Prostate gland (tissue), 2 donors: ENCODE measurements at regions not wholly inside any gene's neighbourhood (a gene's known extent, or its start where the extent isn't known, plus 50 kb on each side); places are given as distances from the start of the nearest gene placed in this dataset.

Experiments
- DNase-seq: peaks from one replicate; pipeline ENCODE4 v3.0.0-alpha.2; 2019; ENCODE audit warnings: low spot score
- H3K27ac ChIP-seq, 2 donors: fragments of 200-600 bp; sonication (generic); 2 replicates each; pipeline ENCODE4 v1.5.1; 2017 to 2019
- H3K27me3 ChIP-seq: fragments of 200-600 bp; sonication (generic); replicated peaks from 2 replicates; pipeline ENCODE4 v1.5.1; 2019; ENCODE audit not compliant: insufficient read depth
- H3K36me3 ChIP-seq, 2 donors: fragments of 200-600 bp; sonication (generic); 1 replicate in 1 of 2; 2 replicates in 1 of 2; pipeline versions ENCODE4 v1.5.1 to v1.8.1; 2017 to 2019
- H3K4me1 ChIP-seq: fragments of 200-600 bp; sonication (generic); replicated peaks from 2 replicates; pipeline ENCODE4 v1.5.1; 2019
- H3K4me3 ChIP-seq, 2 donors: fragments of 200-600 bp; sonication (generic); 2 replicates each; pipeline ENCODE4 v1.5.1; 2017 to 2019
- H3K9me3 ChIP-seq: fragments of 200-600 bp; sonication (generic); 2 replicates; pipeline ENCODE4 v1.5.1; 2017
- POLR2A ChIP-seq: fragments of 450-650 bp; IDR thresholded peaks from one replicate; pipeline ENCODE4 v1.6.1; 2016; ENCODE audit warnings: antibody characterized with exemption, mild to moderate bottlenecking
- POLR2AphosphoS5 ChIP-seq: sonication (generic); formaldehyde crosslinking; IDR thresholded peaks from one replicate; pipeline ENCODE4 v1.6.1; 2017; ENCODE audit warnings: antibody characterized with exemption
- WGBS: methylation state at CpG from one replicate; pipeline ENCODE4 v1.1.5; 2018; 5-methylcytosine and 5-hydroxymethylcytosine counted together
- intact Hi-C: fragments of 100-400 bp; cut with DNase I; formaldehyde crosslinking; loops from one replicate; pipeline ENCODE4 v1.14.2; 2022
- TF ChIP-seq, protein P1 (sequence below), 4 experiments: fragments of 200-600 bp in 2 of 4; fragments of 450-650 bp in 2 of 4; sonication (generic) in 2 of 4; IDR thresholded peaks; 1 replicate in 3 of 4; 2 replicates in 1 of 4; pipeline ENCODE4 v1.5.1; 2016 to 2019; ENCODE audit warnings: antibody characterized with exemption in 4 of 4, mild to moderate bottlenecking in 2 of 4, moderate library complexity in 2 of 4

GRCh38 chr2:145055651-145056050, 535.7 kb upstream of the ZEB2 start:
- no peak for DNase-seq
- no peak for TF ChIP-seq POLR2AphosphoS5
- TF ChIP-seq, protein P1, sequence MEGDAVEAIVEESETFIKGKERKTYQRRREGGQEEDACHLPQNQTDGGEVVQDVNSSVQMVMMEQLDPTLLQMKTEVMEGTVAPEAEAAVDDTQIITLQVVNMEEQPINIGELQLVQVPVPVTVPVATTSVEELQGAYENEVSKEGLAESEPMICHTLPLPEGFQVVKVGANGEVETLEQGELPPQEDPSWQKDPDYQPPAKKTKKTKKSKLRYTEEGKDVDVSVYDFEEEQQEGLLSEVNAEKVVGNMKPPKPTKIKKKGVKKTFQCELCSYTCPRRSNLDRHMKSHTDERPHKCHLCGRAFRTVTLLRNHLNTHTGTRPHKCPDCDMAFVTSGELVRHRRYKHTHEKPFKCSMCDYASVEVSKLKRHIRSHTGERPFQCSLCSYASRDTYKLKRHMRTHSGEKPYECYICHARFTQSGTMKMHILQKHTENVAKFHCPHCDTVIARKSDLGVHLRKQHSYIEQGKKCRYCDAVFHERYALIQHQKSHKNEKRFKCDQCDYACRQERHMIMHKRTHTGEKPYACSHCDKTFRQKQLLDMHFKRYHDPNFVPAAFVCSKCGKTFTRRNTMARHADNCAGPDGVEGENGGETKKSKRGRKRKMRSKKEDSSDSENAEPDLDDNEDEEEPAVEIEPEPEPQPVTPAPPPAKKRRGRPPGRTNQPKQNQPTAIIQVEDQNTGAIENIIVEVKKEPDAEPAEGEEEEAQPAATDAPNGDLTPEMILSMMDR (IDR thresholded peaks at IDR 0.05): no peak
- TF ChIP-seq POLR2A: no peak
- no peak overlapping the region for H3K27ac ChIP-seq
- intact Hi-C loops: no loop called here
- H3K36me3 ChIP-seq: no peaks in the 10 kb centered on the region
- H3K4me3 ChIP-seq: no peak overlapping the region
- H3K9me3 ChIP-seq: no peaks in the 10 kb centered on the region
- H3K27me3 ChIP-seq: no peaks in the 10 kb centered on the region
- H3K4me1 ChIP-seq: no peaks in the 10 kb centered on the region

GRCh38 chr2:145050134-145050533, 530.2 kb upstream of the ZEB2 start:
- H3K27me3 ChIP-seq: no peaks in the 10 kb centered on the region
- intact Hi-C loops: no loop called here
- no peak overlapping the region for H3K4me3 ChIP-seq
- no peaks in the 10 kb centered on the region for H3K36me3 ChIP-seq
- H3K9me3 ChIP-seq: no peaks in the 10 kb centered on the region
- 95% methylated on average over 2 of the region's 2 CpGs for WGBS
- H3K27ac ChIP-seq: no peak overlapping the region
- DNase-seq: no peak
- no peaks in the 10 kb centered on the region for H3K4me1 ChIP-seq
- TF ChIP-seq POLR2A (no peak), POLR2AphosphoS5 (no peak)
- TF ChIP-seq, protein P1 (IDR thresholded peaks at IDR 0.05): no peak

- TF ChIP-seq, protein P1 (IDR thresholded peaks at IDR 0.05): no peak
- TF ChIP-seq POLR2A: no peak
- no peak for TF ChIP-seq POLR2AphosphoS5
- Histone ChIP-seq H3K4me3 (no peak overlapping the region), H3K9me3 (no peaks in the 10 kb centered on the region), H3K27me3 (no peaks in the 10 kb centered on the region), H3K27ac (no peak overlapping the region), H3K36me3 (no peaks in the 10 kb centered on the region), H3K4me1 (no peaks in the 10 kb centered on the region)
- 56% methylated on average over 3 of the region's 3 CpGs for WGBS
- no peak for DNase-seq
- intact Hi-C loops: no loop called here
Measured at GRCh38 chr2:145049475-145049874, 529.6 kb upstream of the ZEB2 start.

DNA sequence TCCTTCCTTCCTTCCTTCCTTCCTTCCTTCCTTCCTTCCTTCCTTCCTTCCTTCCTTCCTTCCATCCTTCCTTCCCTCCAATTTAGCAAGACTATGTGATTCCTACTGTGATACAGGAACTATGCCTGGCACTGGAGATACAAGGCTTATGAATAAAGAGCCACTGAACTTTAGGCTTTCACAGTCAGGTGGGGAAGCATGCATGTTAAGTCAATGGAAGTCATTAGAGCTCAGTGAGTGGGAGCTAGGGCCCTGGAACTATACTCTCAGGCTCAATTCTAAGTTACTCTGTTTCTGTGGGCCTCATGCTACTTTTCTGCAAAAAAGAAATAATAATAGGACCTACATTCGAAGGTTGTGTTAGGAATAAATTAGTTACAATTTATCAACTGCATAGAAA, 527.6 kb upstream of the ZEB2 start:
- H3K4me3 ChIP-seq: no peak overlapping the region
- intact Hi-C loops: no loop called here
- no peaks in the 10 kb centered on the region for H3K4me1 ChIP-seq
- TF ChIP-seq POLR2AphosphoS5 (no peak), POLR2A (no peak)
- no peaks in the 10 kb centered on the region for H3K36me3 ChIP-seq
- 93% methylated on average over 1 of the region's 1 CpG for WGBS
- H3K9me3 ChIP-seq: no peaks in the 10 kb centered on the region
- H3K27ac ChIP-seq: no peak overlapping the region
- no peaks in the 10 kb centered on the region for H3K27me3 ChIP-seq
- DNase-seq: no peak

DNA sequence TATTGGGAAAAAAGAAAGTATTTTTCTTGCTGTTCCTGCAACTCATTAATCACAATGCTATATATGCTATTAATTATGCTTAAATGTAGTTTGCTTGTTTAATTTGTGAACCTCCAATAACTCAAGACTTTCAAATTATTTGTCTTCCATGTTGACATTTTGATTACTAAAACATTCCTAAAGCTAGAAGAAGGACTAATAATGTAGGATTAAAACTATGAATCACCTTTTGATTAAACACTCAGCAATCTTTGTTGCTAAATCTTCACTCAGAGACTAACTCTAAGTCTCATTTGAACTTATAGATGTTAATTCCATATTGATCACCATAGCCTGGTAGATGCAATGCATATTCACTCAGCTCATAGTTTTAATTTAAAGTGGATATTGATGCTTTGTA, 524.6 kb upstream of the ZEB2 start:
- Histone ChIP-seq H3K4me1 (no peaks in the 10 kb centered on the region), H3K4me3 (no peak overlapping the region), H3K36me3 (no peaks in the 10 kb centered on the region), H3K9me3 (no peaks in the 10 kb centered on the region), H3K27ac (no peak overlapping the region), H3K27me3 (no peaks in the 10 kb centered on the region)
- intact Hi-C loops: no loop called here
- TF ChIP-seq, protein P1 (IDR thresholded peaks at IDR 0.05): no peak
- no peak for TF ChIP-seq POLR2AphosphoS5
- TF ChIP-seq POLR2A: no peak
- no peak for DNase-seq
